Mesothelial cell of epicardium (in vitro differentiated cells): ENCODE measurements at regions not wholly inside any gene's neighbourhood (a gene's known extent, or its start where the extent isn't known, plus 50 kb on each side); places are given as distances from the start of the nearest gene placed in this dataset.

Experiments
- DNase-seq, 2 experiments: peaks; one replicate each; pipeline ENCODE4 v3.0.0; 2021; ENCODE audit warnings: low spot score in 2 of 2; ENCODE audit not compliant: unreplicated experiment in 2 of 2
- H3K27ac Mint-ChIP-seq: 2 replicates; pipeline ENCODE4 v1.8.0; 2021; ENCODE audit warnings: mixed read lengths
- H3K27me3 Mint-ChIP-seq: 2 replicates; pipeline ENCODE4 v1.8.0; 2021; ENCODE audit warnings: low read depth, mixed read lengths
- H3K36me3 Mint-ChIP-seq: 2 replicates; pipeline ENCODE4 v1.8.0; 2021; ENCODE audit warnings: mixed read lengths
- H3K4me1 Mint-ChIP-seq: 2 replicates; pipeline ENCODE4 v1.8.0; 2021; ENCODE audit warnings: mixed read lengths
- H3K4me3 Mint-ChIP-seq: 2 replicates; pipeline ENCODE4 v1.8.0; 2021; ENCODE audit warnings: mild to moderate bottlenecking, moderate library complexity, mixed read lengths
- H3K9me3 Mint-ChIP-seq: 2 replicates; pipeline ENCODE4 v1.8.0; 2021; ENCODE audit warnings: mixed read lengths
- CTCF ChIP-seq: fragments of 200-600 bp; sonication (generic); IDR thresholded peaks from one replicate; pipeline ENCODE4 v1.5.0; 2021; ENCODE audit warnings: antibody characterized with exemption; ENCODE audit not compliant: unreplicated experiment

DNA sequence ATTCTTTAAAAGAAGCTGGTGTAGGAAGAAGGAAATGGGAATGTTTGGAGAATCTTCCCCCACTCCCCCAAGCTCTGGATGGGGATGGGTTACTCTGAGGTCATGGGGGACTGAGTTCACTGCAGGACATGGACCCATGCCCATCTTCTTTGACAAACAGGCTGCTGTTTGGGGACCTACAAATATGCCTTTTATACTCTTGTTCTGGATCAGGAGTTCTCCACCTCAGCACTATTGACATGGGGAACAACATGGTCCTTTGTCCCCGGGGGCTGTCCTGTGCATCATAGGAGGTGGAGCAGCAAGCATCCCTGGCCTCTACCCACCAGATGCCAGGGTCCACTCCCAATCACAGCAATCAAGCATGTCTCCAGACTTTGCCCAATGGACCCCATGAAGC lies 365.8 kb upstream of the C1orf174 start:
- H3K27ac Mint-ChIP-seq: no peak overlapping the region
- no peaks in the 10 kb centered on the region for H3K4me1 Mint-ChIP-seq
- no peak for DNase-seq
- H3K36me3 Mint-ChIP-seq: no peaks in the 10 kb centered on the region
- no peaks in the 10 kb centered on the region for H3K27me3 Mint-ChIP-seq
- no peak overlapping the region for H3K4me3 Mint-ChIP-seq
- H3K9me3 Mint-ChIP-seq: peaks cover 14% of the 10 kb centered on the region
- TF ChIP-seq CTCF: no peak

DNA sequence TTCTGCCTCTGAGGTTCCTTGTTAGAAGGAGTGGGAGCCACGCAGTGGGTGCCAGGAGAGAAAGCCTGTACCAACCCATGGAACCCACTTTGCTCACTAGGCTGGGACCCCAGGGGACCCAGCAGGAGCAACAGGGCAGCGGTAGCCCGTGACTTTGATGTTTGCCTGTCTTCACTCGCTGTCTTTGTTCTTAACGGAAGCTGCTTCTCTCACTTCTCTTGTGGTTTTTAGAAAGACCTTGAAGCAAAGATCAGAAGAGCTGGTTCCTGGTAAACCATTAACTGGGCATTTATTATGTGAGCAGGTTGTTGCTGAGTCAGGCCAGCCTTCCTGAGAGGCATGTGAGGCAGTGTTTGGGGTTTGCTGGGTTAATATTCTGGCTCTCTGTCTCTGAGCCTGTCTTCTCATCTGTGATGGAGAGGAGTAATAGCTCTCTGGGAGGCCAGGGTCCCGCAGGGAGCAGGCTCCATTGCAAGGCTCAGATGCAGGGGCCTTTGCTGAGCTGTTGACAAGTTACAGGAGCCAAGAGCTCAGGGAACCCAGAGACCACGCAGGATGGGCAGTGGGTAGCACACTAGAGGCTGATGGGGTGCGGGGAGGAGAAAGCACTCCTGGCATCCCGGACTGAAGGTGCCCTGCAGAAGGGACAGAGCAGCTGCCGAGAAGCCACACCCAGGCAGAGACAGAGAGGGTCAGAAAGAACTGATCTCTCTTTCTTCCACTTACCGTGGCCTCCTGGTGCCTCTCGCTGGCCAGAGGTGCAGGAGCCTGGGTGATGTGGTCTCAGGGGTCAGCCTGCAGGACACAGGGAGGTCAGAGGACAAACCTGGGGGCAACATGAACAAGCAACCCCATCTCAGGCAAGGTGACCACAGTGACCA lies 367.5 kb upstream of the C1orf174 start:
- TF ChIP-seq CTCF: no peak
- DNase-seq: no peak
- H3K36me3 Mint-ChIP-seq: no peaks in the 10 kb centered on the region
- peaks cover 3% of the 10 kb centered on the region for H3K27me3 Mint-ChIP-seq
- H3K9me3 Mint-ChIP-seq: no peaks in the 10 kb centered on the region
- H3K4me3 Mint-ChIP-seq: no peak overlapping the region
- H3K4me1 Mint-ChIP-seq: no peaks in the 10 kb centered on the region
- H3K27ac Mint-ChIP-seq: no peak overlapping the region

- Mint-ChIP-seq H3K4me1 (no peaks in the 10 kb centered on the region), H3K27ac (no peak overlapping the region), H3K27me3 (peaks cover 8% of the 10 kb centered on the region), H3K4me3 (no peak overlapping the region), H3K36me3 (no peaks in the 10 kb centered on the region), H3K9me3 (no peaks in the 10 kb centered on the region)
- DNase-seq: no peak
- no peak for TF ChIP-seq CTCF
Measured at GRCh38 chr1:4268262-4268888, 368.3 kb upstream of the C1orf174 start.

GRCh38 chr1:4268889-4269284 lies 368.8 kb upstream of the C1orf174 start:
- peaks cover 9% of the 10 kb centered on the region for H3K27me3 Mint-ChIP-seq
- TF ChIP-seq CTCF: no peak
- H3K4me3 Mint-ChIP-seq: no peak overlapping the region
- no peak for DNase-seq
- no peaks in the 10 kb centered on the region for H3K36me3 Mint-ChIP-seq
- no peak overlapping the region for H3K27ac Mint-ChIP-seq
- no peaks in the 10 kb centered on the region for H3K9me3 Mint-ChIP-seq
- no peaks in the 10 kb centered on the region for H3K4me1 Mint-ChIP-seq

GRCh38 chr1:4269330-4269729 lies 369.3 kb upstream of the C1orf174 start:
- no peak for TF ChIP-seq CTCF
- H3K36me3 Mint-ChIP-seq: no peaks in the 10 kb centered on the region
- no peak for DNase-seq
- H3K27me3 Mint-ChIP-seq: peaks cover 9% of the 10 kb centered on the region
- no peak overlapping the region for H3K4me3 Mint-ChIP-seq
- no peak overlapping the region for H3K27ac Mint-ChIP-seq
- H3K9me3 Mint-ChIP-seq: no peaks in the 10 kb centered on the region
- H3K4me1 Mint-ChIP-seq: no peaks in the 10 kb centered on the region
